ENCODE measurements at regions not wholly inside any gene's neighbourhood (a gene's known extent, or its start where the extent isn't known, plus 50 kb on each side); places are given as distances from the start of the nearest gene placed in this dataset.

GRCh38 chr7:11313801-11314200 lies 340.1 kb downstream of the PHF14 start:
- TF ChIP-seq EP300 (IDR thresholded peaks at IDR 0.05) = no peak
- no peak for TF ChIP-seq CTCF (IDR thresholded peaks at IDR 0.05)
- TF ChIP-seq POLR2AphosphoS5 (IDR thresholded peaks at IDR 0.05) = no peak

All from esophagus muscularis mucosa (tissue), 4 donors.